GM23338 (cell line): ENCODE measurements at regions not wholly inside any gene's neighbourhood (a gene's known extent, or its start where the extent isn't known, plus 50 kb on each side); places are given as distances from the start of the nearest gene placed in this dataset.

Source experiments
- ATAC-seq: fragments of 200-7000 bp; cut with Tn5 transposase; 3 replicates; pipeline ENCODE4 v1.9.1; 2020
- DNase-seq: peaks from one replicate; pipeline ENCODE4 v3.0.0-alpha.2; 2015; ENCODE audit warnings: low spot score
- H2AFZ ChIP-seq: fragments of 200-600 bp; sonication (generic); 2 replicates; pipeline ENCODE4 v1.8.0; 2016; ENCODE audit warnings: antibody characterized with exemption, mild to moderate bottlenecking, moderate library complexity
- H3F3A ChIP-seq: fragments of 200-600 bp; sonication (generic); replicated peaks from 2 replicates; pipeline ENCODE4 v1.8.0; 2017; ENCODE audit warnings: antibody characterized with exemption, mixed run types, low read depth
- H3K27ac ChIP-seq: fragments of 200-600 bp; sonication (generic); 2 replicates; pipeline ENCODE4 v1.6.1; 2016; ENCODE audit warnings: low read depth
- H3K27me3 ChIP-seq: fragments of 200-600 bp; sonication (generic); 2 replicates; pipeline ENCODE4 v1.8.0; 2016; ENCODE audit warnings: mild to moderate bottlenecking, mixed run types, moderate library complexity; ENCODE audit not compliant: insufficient read depth
- H3K36me3 ChIP-seq: fragments of 200-600 bp; sonication (generic); 2 replicates; pipeline ENCODE4 v1.8.0; 2016; ENCODE audit warnings: mild to moderate bottlenecking; ENCODE audit not compliant: insufficient read depth
- H3K4me1 ChIP-seq: fragments of 200-600 bp; sonication (generic); 2 replicates; pipeline ENCODE4 v1.8.0; 2016; ENCODE audit warnings: mild to moderate bottlenecking, moderate library complexity; ENCODE audit not compliant: insufficient read depth
- H3K4me2 ChIP-seq: fragments of 200-600 bp; sonication (generic); 2 replicates; pipeline ENCODE4 v1.7.1; 2017; ENCODE audit warnings: mixed run types
- H3K4me3 ChIP-seq: fragments of 200-600 bp; sonication (generic); 2 replicates; pipeline ENCODE4 v1.6.1; 2016; ENCODE audit warnings: mixed run types
- H3K79me2 ChIP-seq: fragments of 200-600 bp; sonication (generic); replicated peaks from 2 replicates; pipeline ENCODE4 v1.8.0; 2017; ENCODE audit warnings: mild to moderate bottlenecking; ENCODE audit not compliant: insufficient read depth
- H3K9me2 ChIP-seq: fragments of 200-600 bp; sonication (generic); 2 replicates; pipeline ENCODE4 v1.8.0; 2017; ENCODE audit not compliant: insufficient read depth
- H4K20me1 ChIP-seq: fragments of 200-600 bp; sonication (generic); replicated peaks from 2 replicates; pipeline ENCODE4 v1.8.0; 2017; ENCODE audit warnings: mild to moderate bottlenecking; ENCODE audit not compliant: insufficient read depth
- H3K27ac Mint-ChIP-seq: 2 replicates; pipeline ENCODE4 v1.8.0; 2020; ENCODE audit warnings: inconsistent platforms, mild to moderate bottlenecking, moderate library complexity, mixed read lengths
- H3K27me3 Mint-ChIP-seq: 3 replicates; pipeline ENCODE4 v1.8.0; 2022; ENCODE audit warnings: low read depth, mild to moderate bottlenecking, moderate library complexity, mixed read lengths, inconsistent platforms; ENCODE audit not compliant: insufficient read depth, poor library complexity
- H3K36me3 Mint-ChIP-seq: 3 replicates; pipeline ENCODE4 v1.8.0; 2021; ENCODE audit warnings: low read depth, mild to moderate bottlenecking, inconsistent platforms, moderate library complexity, mixed read lengths
- H3K4me1 Mint-ChIP-seq: 3 replicates; pipeline ENCODE4 v1.8.0; 2020; ENCODE audit warnings: mild to moderate bottlenecking, inconsistent platforms, mixed read lengths
- H3K4me3 Mint-ChIP-seq: 3 replicates; pipeline ENCODE4 v1.8.0; 2021; ENCODE audit warnings: moderate library complexity, mild to moderate bottlenecking, inconsistent platforms, mixed read lengths
- H3K9me3 Mint-ChIP-seq: 3 replicates; pipeline ENCODE4 v1.8.0; 2020; ENCODE audit warnings: moderate library complexity, mild to moderate bottlenecking, inconsistent platforms, mixed read lengths
- CREB1 ChIP-seq: fragments of 250-450 bp; sonication (Bioruptor Pico); IDR thresholded peaks from 2 replicates; pipeline ENCODE4 v1.5.0; 2020; ENCODE audit warnings: low read depth, mild to moderate bottlenecking, moderate library complexity
- ETS1 ChIP-seq: IDR thresholded peaks from 2 replicates; pipeline ENCODE4 v1.6.1; 2016; ENCODE audit warnings: antibody characterized with exemption
- EZH2 ChIP-seq: fragments of 200-600 bp; sonication (generic); IDR thresholded peaks from one replicate; pipeline ENCODE4 v1.8.0; 2017; ENCODE audit warnings: antibody characterized with exemption, mild to moderate bottlenecking, low read depth; ENCODE audit not compliant: unreplicated experiment
- EZH2phosphoT487 ChIP-seq: fragments of 200-600 bp; sonication (generic); IDR thresholded peaks from one replicate; pipeline ENCODE4 v1.8.1; 2018; ENCODE audit warnings: antibody characterized with exemption; ENCODE audit not compliant: unreplicated experiment
- JUNB ChIP-seq: IDR thresholded peaks from one replicate; pipeline ENCODE4 v1.6.1; 2016; ENCODE audit warnings: antibody characterized with exemption; ENCODE audit not compliant: unreplicated experiment
- NANOG ChIP-seq: IDR thresholded peaks from 2 replicates; pipeline ENCODE4 v1.6.1; 2016; ENCODE audit warnings: antibody characterized with exemption, borderline replicate concordance
- REST ChIP-seq: IDR thresholded peaks from one replicate; pipeline ENCODE4 v1.6.1; 2018; ENCODE audit warnings: antibody characterized with exemption; ENCODE audit not compliant: unreplicated experiment
- ZNF114 ChIP-seq: fragments of 250-450 bp; sonication (Bioruptor Pico); IDR thresholded peaks from 2 replicates; pipeline ENCODE4 v1.5.0; 2020; ENCODE audit warnings: mild to moderate bottlenecking, moderate library complexity
- ZNF462 ChIP-seq: fragments of 250-450 bp; sonication (Bioruptor Pico); IDR thresholded peaks from 2 replicates; pipeline ENCODE4 v1.5.0; 2020; ENCODE audit warnings: mild to moderate bottlenecking, moderate library complexity

- Mint-ChIP-seq H3K36me3 (peaks cover 3% of the 10 kb centered on the region; the same call in 1 of the 3 replicates), H3K9me3 (peaks cover 11% of the 10 kb centered on the region; the same call in 2 of the 3 replicates), H3K27me3 (no peaks in the 10 kb centered on the region), H3K4me3 (no peak overlapping the region), H3K4me1 (no peaks in the 10 kb centered on the region), H3K27ac (no peak overlapping the region)
- no peak overlapping the region for H3K4me3 ChIP-seq
- no peak overlapping the region for H3K27ac ChIP-seq
- no peaks in the 10 kb centered on the region for H4K20me1 ChIP-seq
- TF ChIP-seq EZH2 (no peak), ZNF462 (CRISPR knock-in tag) (no peak), JUNB (no peak), CREB1 (no peak), REST (no peak), ETS1 (no peak), ZNF114 (CRISPR knock-in tag) (no peak), NANOG (no peak), EZH2phosphoT487 (no peak)
- H3K4me1 ChIP-seq = no peaks in the 10 kb centered on the region
- H3F3A ChIP-seq = no peaks in the 10 kb centered on the region
- H3K27me3 ChIP-seq = no peaks in the 10 kb centered on the region
- no peaks in the 10 kb centered on the region for H3K36me3 ChIP-seq
- ATAC-seq = no peak
- no peak for DNase-seq
- H3K4me2 ChIP-seq = no peak overlapping the region
- no peaks in the 10 kb centered on the region for H3K9me2 ChIP-seq
- no peak overlapping the region for H2AFZ ChIP-seq
- no peaks in the 10 kb centered on the region for H3K79me2 ChIP-seq
Observed at GRCh38 chr21:22476214-22476613, 1478.0 kb downstream of the NCAM2 start.
